ENCODE measurements at regions not wholly inside any gene's neighbourhood (a gene's known extent, or its start where the extent isn't known, plus 50 kb on each side); places are given as distances from the start of the nearest gene placed in this dataset.

- no peaks in the 10 kb centered on the region for H3K9me3 ChIP-seq (ENCODE audit: control insufficient read depth, low read length)
- H3K36me3 ChIP-seq (ENCODE audit: control insufficient read depth, insufficient read depth, low read length) = no peaks in the 10 kb centered on the region
- peak overlapping the region; percentile 64 for H3K27ac ChIP-seq
- no peak overlapping the region for H3K9ac ChIP-seq
- H2AFZ ChIP-seq = no peak overlapping the region
- no peaks in the 10 kb centered on the region for H3K79me2 ChIP-seq
- no peaks in the 10 kb centered on the region for H3K4me1 ChIP-seq
- no peak overlapping the region for H3K4me3 ChIP-seq (ENCODE audit: low read depth, low read length)
- no peak for TF ChIP-seq CTCF (IDR thresholded peaks at IDR 0.05)
- no peaks in the 10 kb centered on the region for H3K27me3 ChIP-seq (ENCODE audit: control insufficient read depth, insufficient read depth, low read length)
- no peak overlapping the region for H3K4me2 ChIP-seq (ENCODE audit: low read length)
Observed at GRCh38 chr9:109907810-109908458, 127.9 kb downstream of the PALM2AKAP2 start.

GRCh38 chr9:109908459-109909390 is 128.7 kb downstream of the PALM2AKAP2 start:
- no peak overlapping the region for H2AFZ ChIP-seq
- no peaks in the 10 kb centered on the region for H3K9me3 ChIP-seq (ENCODE audit: control insufficient read depth, low read length)
- no peaks in the 10 kb centered on the region for H3K27me3 ChIP-seq (ENCODE audit: control insufficient read depth, insufficient read depth, low read length)
- H3K4me3 ChIP-seq (ENCODE audit: low read depth, low read length) = no peak overlapping the region
- no peaks in the 10 kb centered on the region for H3K79me2 ChIP-seq
- no peak for TF ChIP-seq CTCF (IDR thresholded peaks at IDR 0.05)
- no peaks in the 10 kb centered on the region for H3K4me1 ChIP-seq
- H3K9ac ChIP-seq = no peak overlapping the region
- H3K4me2 ChIP-seq (ENCODE audit: low read length) = no peak overlapping the region
- H3K27ac ChIP-seq = peak overlapping the region; percentile 64
- H3K36me3 ChIP-seq (ENCODE audit: control insufficient read depth, insufficient read depth, low read length) = no peaks in the 10 kb centered on the region

- Histone ChIP-seq H3K27ac (peak overlapping the region; percentile 75), H3K36me3 (ENCODE audit: control insufficient read depth, insufficient read depth, low read length) (no peaks in the 10 kb centered on the region), H3K4me1 (no peaks in the 10 kb centered on the region), H3K27me3 (ENCODE audit: control insufficient read depth, insufficient read depth, low read length) (no peaks in the 10 kb centered on the region), H3K9me3 (ENCODE audit: control insufficient read depth, low read length) (no peaks in the 10 kb centered on the region), H2AFZ (no peak overlapping the region), H3K4me2 (ENCODE audit: low read length) (no peak overlapping the region), H3K9ac (no peak overlapping the region), H3K4me3 (ENCODE audit: low read depth, low read length) (no peak overlapping the region), H3K79me2 (no peaks in the 10 kb centered on the region)
- no peak for TF ChIP-seq CTCF (IDR thresholded peaks at IDR 0.05)
Observed at GRCh38 chr9:109910671-109911518, 130.9 kb downstream of the PALM2AKAP2 start.

GRCh38 chr9:109912082-109912582 is 132.1 kb downstream of the PALM2AKAP2 start:
- Histone ChIP-seq H3K36me3 (ENCODE audit: control insufficient read depth, insufficient read depth, low read length) (no peaks in the 10 kb centered on the region), H3K27ac (peak overlapping the region; percentile 75), H3K9ac (no peak overlapping the region), H3K79me2 (no peaks in the 10 kb centered on the region), H3K4me3 (ENCODE audit: low read depth, low read length) (no peak overlapping the region), H2AFZ (no peak overlapping the region), H3K27me3 (ENCODE audit: control insufficient read depth, insufficient read depth, low read length) (no peaks in the 10 kb centered on the region), H3K4me1 (no peaks in the 10 kb centered on the region), H3K4me2 (ENCODE audit: low read length) (no peak overlapping the region), H3K9me3 (ENCODE audit: control insufficient read depth, low read length) (no peaks in the 10 kb centered on the region)
- TF ChIP-seq CTCF (IDR thresholded peaks at IDR 0.05) = no peak

All from parathyroid adenoma (tissue), 2 donors.